ENCODE measurements at regions not wholly inside any gene's neighbourhood (a gene's known extent, or its start where the extent isn't known, plus 50 kb on each side); places are given as distances from the start of the nearest gene placed in this dataset.
"Not testable (repeated sequence)": the region's sequence is repeated elsewhere in the genome, so short reads cannot be mapped to it uniquely, and the experiment has no call there.

DNA sequence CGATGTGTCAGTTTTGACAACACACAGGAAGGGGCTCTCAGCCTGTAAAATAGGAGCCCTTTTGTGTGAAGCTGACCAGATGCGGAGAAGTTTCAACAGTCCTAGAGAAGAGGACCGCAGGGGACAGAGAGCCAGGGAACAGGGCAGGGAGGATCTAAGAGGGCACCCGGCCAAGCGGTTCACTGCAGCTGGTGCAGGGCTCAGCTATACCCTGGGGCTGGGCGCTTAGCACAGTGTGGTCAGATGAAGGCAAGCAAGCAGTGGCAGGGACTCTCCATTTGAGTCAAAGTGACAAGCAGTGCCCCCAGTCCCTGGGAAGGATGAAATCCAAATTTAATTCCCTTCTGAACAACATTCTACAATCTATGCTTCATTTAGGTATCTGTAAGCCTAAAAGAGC, 88.9 kb upstream of the PLGLB2 start:
- not testable (repeated sequence) for DNase-seq

DNA sequence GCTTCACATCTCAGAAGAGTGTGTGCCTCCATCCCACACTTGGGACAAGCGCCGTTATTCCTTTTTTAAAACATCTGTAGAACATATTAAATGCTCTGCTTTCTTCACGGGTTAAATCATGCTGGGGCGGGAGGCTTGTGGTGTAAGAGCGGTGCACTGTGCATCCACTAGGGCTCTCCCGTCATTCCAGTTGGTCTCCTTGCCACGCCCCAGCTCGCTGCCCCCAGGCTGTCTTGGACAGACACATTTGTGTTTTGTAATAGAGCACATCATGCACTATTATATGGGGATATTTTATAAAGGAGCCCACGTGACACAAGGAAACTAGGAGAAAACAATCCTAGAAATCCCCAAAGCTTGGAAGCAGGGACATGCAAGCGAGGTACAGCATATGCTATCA, 87.7 kb upstream of the PLGLB2 start:
- not testable (repeated sequence) for DNase-seq

DNA sequence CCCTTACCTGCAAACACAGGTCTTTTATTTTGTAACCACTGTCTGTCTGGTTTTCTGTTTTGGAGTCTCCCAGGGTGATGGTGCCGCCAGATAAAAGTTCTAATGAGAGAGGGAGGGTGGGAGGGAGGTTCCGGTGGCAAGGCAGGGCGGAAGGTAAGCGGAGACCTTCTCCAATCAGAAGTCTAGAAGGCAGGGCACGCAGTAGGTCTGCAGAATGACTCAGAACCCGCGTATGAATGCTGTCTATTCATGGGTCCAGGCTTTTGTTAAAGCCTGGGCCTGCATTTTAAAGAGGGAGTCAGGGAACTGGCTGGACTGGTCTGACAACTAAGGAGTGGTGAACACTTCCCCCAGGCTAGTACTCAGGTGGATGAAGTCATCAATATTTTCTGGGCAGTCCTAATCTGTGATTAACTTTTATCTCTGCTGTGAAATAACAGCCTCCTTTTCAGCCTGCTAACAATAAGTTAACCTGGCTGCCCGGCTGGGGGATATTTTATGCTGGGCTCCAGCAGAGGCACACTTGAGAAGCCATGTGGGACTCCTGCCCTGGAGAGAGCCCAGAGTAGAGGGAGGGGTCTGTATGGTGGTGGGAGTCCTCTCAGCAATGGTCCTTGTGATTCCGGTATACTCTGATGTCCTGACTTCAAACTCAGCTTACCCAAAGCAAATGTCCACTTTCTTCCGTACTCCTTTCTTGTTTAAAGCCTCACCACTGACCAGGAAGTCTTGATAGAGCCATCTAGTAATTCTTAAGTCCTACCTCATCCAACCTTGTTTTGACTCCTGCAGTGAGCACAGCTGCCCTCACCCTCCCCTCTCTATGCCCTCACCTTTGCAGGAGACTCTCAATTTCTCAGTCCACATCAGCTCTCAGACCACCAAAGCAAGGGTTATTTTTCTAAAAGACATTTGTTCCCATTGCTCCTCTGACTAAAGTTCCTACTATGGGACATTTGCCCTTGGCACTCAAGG, 85.3 kb upstream of the PLGLB2 start:
- DNase-seq, result not testable (repeated sequence)

DNA sequence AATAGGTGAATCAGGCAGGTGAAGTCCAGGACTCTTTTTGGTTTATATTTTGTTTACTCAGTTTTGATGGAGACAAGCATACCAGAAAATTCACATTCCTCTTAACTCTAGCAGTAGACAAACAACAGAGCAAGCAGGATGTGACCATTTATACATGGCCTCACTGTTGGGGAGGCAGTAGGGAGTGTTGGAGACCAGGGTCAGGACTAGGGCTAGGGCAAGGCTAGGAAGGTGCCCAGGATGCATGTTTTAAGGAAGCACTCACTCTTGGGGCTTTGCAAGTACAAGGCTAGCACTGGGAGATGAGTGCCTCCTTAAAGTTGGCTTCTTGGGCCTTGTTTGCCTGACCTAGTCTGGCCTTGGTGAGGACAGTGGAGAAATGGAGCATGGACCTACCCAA, 84.5 kb upstream of the PLGLB2 start:
- DNase-seq, result not testable (repeated sequence)

DNA sequence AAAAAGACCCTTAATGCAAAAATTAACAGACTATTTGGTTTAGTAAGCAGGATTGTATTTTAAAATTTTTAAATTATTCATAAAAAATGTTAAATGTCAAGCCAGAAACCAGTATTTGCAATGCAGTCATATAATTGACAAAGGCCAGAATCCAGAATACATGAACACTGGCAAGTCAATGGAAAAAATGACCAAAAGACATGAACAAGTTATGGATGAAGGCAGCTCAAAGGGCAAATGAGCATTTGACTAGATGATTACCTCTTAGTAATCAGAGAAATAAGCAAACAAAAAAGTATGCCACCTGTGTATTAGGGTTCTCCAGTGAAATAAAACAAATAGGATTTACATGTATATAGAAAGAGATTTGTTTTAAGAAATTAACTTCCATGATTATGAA, 80.9 kb upstream of the PLGLB2 start:
- not testable (repeated sequence) for DNase-seq

DNA sequence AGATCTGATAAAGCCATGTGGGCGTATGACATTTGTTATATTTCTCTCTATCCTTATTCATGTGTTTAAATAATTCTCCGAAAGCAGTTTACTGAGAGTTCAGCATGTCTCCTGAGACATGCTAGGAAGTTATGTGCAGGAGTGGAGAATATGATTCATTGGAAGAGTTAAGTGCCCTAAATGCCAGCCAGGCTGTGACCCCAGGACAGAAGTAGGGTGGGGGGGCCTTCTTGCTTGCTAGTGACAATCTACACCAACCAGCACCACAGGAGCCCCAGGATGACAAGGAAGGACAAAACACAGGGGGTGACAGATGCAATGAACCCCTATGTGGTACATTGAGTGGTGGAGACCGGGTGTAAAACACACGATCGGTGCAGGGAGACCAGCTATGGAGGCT, 79.5 kb upstream of the PLGLB2 start:
- DNase-seq, result not testable (repeated sequence)

DNA sequence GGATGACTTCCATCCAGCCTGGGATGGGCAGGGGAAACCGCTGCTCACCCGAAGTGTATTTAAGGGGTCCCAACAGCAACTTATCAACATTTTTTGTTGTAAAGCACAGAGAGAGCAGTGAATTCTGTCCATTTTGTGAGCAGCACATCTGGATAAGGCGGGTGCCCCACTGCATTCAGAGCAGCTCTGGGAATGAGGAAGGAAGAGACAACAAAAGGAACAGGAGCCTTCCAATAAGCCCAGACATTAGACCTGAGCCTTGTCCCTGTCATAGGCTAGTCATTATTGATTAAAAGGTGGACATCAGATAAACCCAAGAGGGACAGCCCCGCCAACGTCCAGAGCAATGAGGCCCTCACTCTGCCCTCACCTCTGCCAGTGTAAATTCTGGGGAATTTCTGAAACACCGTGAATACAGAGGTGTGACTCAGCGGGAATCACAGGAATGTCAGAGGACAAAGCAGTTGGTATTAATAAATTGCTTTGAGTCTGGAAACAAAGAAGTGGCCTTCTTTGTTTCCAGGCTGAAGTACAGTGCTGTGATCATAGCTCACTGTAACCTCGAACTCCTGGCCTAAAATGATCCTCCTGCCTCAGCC, 78.2 kb upstream of the PLGLB2 start:
- not testable (repeated sequence) for DNase-seq

DNA sequence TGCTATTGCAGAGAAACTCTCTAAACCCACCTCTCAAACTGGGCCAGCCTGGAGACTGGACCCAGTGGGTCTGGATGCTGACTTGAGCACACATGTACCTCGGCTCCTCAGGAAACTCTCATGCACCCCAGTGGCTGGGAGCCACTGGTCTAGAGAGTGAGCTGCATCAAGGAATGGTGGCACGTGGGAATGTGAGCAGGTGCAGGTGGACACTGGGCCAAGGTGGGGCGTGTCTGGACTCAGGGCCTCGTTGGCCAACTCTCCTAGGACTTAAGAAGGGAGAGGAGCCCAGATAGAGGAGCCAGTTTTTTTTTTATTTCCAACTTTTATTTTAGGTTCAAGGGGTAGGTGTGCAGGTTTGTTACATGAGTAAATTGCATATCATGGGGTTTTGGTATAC, 75.5 kb upstream of the PLGLB2 start:
- not testable (repeated sequence) for DNase-seq

DNA sequence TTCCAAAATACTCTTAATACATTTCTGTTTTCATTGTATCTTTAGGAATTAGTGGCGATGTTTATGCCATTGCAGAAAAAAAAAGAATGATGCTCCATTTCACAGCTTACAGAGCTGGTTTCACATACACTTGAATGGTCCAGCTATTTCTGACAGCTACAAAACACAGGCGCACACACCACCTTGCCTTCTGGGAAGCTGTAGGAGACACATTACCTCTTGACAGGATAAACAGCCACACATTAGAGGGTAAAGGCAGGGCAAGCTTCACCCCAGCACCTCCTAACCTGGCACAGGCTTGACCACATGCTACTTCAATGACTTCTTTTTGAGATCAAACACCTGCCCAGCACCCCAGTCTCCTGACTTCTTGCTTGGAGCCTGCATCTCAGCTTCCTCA, 73.2 kb upstream of the PLGLB2 start:
- not testable (repeated sequence) for DNase-seq

DNA sequence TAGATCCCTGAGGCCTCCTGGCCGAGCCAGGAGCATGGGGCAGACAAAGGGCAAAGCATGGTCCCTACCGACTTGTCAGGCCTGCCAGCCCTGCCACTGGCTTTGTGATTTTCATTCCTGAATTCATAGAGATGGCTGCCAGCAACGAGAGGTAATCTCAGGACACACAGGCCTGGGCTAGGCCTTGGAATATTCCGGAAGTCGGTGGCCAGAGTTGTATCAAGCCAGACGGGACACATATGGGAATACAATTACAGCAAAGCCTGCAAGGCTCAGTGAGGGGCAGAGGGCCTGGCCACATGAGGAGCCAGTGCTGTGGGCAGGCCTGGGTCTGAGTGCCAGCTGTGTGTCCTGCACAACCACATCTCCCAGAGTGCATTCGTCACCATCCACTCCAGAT, 72.4 kb upstream of the PLGLB2 start:
- not testable (repeated sequence) for DNase-seq

DNA sequence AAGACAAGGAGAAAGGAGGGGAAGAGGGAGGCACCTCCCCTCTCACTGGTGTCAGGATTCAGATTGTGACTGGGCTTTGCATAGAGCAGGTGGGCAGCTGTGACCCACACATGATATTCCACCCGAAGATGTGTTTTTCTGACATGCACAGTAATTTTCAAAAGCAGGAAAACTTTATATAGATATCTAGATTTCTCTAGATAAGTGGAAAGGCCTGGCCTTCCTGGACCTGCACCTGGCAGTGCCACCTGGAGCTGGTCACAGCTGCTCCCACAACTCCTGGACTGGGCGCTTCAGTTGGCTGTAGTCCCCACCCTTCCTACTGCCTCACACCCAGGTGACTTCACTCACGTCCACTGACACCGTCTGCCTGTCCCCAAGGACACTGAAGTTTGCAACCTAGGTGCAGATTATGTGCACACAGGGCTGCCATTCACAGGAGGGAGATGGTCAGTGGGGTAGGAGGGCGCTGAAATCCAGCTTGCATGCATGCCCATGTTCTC, 70.4 kb upstream of the PLGLB2 start:
- DNase-seq, result not testable (repeated sequence)

DNA sequence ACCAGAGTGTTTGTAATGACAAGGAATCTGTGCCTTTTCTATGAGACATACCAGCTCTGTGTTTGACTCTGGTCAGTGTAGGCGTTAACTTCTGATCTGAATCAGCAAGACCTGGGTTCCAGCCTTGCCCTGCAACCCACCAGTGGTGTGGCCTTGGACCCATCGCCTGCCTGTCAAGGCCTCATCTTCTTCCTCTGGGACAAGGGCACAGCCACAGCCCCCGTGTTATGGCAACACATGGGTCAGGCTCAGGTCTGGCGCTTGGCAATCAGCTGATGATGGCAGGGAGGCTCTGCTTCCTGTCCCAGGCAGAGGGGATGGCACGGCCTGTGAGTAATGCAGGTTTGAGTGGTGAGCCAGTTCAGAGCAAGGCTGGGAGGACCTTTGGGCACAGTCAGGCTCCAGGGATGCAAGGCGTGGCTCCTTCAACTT, 69.1 kb upstream of the PLGLB2 start:
- DNase-seq, result not testable (repeated sequence)

DNA sequence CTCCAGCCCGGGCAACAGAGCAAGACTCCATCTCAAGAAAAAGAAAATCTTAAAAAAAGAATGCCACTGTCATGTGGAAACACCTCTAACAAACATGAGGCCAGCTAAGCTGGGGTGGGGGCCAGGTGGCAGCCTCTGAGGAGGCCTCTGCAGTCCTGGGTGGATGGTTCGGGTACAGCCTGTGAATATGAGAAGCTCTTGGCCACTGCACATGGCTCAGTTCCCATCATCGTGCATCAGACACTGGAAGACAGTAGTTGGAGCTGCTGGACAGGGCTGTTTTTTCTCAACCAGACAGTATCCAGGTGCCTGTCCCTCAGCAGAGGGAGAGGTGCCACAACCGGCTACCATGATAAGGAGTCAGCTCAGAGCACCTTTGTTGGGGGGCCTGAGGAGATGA, 67.9 kb upstream of the PLGLB2 start:
- DNase-seq, result not testable (repeated sequence)

DNA sequence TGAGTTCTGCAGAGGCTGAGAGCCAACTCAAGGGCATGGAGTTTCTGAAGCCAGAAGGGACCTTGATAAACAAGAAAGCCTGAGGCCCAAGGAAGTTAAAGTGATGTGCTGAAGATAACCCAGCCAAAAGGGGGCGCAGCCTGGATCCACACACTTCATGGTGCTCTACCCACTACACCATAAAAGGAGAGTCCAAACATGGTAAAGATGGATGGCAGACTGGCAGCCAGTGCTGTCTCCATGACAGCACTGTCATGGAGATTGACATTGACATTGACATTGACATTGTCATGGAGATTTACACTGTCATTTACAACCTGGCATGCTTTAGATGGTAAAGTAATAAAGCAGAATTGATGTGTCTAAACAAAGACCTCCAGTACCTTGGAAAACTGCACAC, 67.2 kb upstream of the PLGLB2 start:
- not testable (repeated sequence) for DNase-seq

DNA sequence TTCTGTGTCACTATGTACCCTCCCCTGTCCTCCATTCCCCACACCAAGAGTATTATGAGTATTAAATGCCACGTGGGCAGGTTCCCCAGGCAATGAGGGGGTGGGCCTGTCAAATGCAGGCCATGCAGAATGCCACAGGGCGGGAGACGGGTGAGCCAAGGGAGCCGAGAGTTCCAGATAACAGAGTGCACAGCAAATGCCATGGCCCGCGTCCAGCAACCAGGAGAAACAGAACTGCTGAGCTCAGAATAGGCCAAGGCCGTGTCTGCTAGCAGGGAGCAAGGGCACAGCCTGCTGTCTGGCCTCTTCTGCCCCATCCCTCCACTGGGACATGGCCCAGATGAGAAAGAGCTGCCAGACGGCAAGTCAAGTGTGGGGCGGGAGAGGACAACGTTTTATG, 64.4 kb upstream of the PLGLB2 start:
- not testable (repeated sequence) for DNase-seq

DNA sequence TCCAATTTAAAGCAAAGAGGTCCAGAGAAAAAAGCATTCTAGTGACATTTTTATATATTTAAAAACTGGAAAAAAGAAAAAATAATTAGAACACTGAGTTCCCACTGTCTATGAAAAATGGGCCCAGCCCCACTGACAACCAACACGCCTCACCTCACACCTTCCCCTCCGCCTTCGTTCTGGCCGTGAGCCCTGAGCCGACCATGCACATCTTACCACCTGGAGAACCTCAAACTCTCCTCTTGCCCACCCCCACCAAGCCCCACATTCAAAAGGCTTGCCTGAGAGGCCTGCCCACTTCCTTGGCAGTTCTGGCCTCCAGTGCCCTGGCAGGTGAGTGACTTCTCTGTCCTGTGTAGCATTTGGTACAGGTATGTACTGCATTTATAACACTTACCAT, 63.9 kb upstream of the PLGLB2 start:
- DNase-seq, result not testable (repeated sequence)

DNA sequence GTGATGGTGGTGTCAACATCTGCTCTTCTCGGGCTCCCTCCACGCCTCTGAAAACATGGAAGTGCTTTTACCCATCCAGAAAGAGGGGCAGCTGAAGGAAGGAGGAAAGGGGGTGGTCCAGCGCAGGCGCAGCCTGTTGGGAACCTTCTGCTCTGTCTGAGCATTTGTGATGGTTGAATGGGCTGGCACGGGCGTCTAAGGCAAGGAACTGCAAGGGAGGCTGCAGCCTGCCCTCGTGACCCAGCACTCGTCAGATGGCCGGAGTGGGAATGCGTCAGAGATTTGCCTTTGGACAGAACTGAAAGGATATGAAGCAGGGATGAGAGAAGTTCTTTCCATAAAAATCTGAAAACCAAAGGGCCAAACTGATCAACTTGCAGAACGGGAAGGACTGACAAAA, 62.3 kb upstream of the PLGLB2 start:
- not testable (repeated sequence) for DNase-seq

DNA sequence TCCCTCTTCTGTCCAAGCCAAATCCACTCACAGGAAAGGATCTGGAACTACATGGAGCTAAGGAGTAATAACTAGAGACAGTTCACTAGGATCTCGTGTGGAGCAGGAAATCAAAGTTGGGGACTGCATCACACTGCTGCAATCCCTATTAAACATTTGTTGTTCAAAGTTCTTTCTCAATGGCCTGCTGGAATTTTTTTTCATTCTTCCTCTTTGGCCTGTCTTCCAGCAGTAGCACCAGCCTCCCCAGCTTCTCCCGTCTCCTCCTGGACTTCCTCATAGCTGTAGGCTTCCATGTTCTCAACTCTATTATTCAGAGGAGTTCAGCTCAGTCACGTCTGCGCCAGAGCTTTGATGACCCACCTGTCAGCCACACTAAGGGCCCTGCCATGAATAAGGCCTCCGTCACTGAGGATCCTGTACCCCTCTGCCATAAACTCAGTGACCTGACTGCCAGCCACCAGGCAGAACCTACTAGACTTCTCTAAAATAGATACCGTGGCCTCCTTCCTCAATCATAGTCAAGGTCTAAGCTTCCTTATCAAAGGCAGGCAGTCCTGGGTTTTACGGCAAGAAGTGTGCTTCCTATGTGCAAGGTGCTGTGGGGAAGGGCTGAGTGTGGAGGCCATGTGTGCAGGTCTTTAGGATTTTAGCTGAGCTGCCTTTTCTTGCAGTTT, 60.9 kb upstream of the PLGLB2 start:
- DNase-seq, result not testable (repeated sequence)

DNA sequence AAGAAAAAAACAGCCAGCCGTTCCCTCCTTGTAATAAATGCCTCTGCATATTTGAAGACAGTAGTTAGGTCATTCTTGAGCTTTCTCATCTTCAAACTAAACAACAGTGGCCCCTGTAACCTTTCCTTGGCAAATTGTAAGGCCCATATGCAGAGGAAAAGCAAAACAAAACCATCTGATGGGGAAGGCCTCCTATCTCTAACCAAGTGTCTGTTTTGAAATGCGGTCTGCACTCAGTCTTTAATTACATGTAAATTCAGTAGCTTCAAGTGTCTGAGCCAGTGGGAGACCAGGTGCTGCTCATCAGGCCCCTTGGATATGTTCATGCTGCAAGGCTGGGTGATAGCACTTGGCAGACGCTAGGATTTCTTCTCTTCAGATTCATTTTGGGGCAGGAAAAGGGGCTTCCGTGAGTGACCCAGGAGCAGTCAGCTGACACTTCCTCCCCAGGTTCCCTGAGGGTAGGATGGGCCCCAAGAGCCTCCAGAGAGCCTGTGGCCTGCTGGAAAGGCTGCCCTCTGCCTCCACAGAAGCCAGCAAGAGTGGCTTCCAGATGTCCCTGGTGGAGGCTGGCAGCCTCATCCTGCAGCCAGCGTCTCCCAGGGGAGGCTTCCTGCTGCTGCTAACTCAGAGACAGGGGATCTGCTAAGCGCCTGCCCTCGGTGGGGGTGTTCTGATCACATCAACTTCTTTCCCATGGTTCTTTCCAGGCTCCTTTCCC, 60.2 kb upstream of the PLGLB2 start:
- not testable (repeated sequence) for DNase-seq

DNA sequence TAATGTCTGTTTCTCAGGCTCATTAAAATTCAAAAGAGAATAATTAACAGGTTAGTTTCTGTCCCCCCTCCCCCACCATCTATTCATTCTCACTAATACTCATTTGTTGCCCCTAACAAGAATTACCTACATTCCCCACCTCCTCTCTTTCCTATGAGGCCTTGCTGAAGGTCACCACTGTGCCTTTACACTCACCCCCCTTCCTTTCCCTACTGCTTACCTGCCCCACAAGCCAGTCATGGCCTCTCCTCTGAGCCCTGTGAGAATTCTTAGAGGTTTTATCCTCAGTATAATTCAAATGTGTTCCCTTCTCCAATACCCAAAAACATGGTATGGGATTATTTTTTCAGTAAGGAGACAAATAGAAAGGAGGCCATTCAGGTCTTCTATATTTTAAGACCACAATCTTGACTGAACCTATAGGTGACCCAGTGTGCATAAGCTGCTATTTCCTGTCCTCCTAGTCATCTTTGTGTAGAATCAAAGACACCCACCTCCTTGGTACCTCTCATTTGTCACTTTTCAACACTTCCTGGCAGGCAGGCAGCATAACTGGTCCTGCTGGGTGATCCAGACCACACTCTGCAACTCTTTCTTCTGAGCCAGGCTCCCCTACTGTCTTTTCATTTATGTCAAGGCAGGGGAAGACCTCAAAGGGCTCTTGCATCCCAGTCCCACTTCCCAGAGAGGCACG, 55.8 kb upstream of the PLGLB2 start:
- not testable (repeated sequence) for DNase-seq

DNA sequence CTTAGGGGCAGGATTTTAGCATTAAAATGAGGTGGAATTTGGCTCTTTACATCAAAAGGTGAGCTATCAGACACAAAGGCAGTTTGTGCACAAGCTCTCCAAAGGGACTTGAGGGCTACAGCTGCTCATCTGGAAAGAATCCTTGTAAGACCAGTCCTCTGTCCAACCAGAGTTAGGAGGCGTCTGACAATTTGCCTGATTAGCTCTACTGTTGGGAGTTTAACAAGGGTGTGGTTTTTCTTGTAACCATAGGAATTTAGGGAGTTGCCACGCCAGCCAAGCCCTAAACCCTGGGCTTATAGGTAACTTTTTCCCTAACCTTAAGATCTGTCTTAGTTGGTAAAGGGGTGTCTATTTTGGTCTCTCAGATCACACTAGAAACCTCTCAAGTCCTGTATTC, 55.0 kb upstream of the PLGLB2 start:
- not testable (repeated sequence) for DNase-seq

DNA sequence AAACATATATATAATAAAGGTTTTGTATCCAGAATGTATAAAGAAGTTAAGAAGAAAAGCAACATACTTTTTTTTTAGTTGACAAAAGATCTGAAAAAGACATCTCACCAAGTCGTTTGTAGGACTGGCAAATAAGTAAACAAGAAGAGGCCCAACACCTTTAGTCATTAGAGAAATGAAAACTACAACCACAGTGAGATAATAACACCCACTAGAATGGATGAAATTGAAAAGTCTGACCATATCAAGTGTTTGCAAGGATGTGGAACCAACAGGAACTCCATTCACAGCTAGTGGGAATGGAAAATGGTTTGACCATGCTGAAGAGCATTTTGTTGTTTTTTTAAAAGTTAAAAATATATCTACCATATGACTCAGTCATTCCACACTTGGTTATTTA, 54.0 kb upstream of the PLGLB2 start:
- not testable (repeated sequence) for DNase-seq
